DMS53 (cell line): ENCODE measurements at regions not wholly inside any gene's neighbourhood (a gene's known extent, or its start where the extent isn't known, plus 50 kb on each side); places are given as distances from the start of the nearest gene placed in this dataset.
A peak's percentile ranks its signal among the peaks of the same experiment; 100 is the strongest.
"Not testable (repeated sequence)": the region's sequence is repeated elsewhere in the genome, so short reads cannot be mapped to it uniquely, and the experiment has no call there.

ENCODE experiments used
- DNase-seq: peaks from one replicate; lab custom pipeline; 2025; lab: John Stamatoyannopoulos, UW

- no peak for DNase-seq
Observed at GRCh38 chr5:60077292-60077691, 183.8 kb upstream of the PDE4D start.

- DNase-seq = no peak
Observed at GRCh38 chr5:60076746-60077145, 183.2 kb upstream of the PDE4D start.

- no peak for DNase-seq
Observed at GRCh38 chr5:60066502-60066901, 173.0 kb upstream of the PDE4D start.

- DNase-seq = no peak
Observed at GRCh38 chr5:60060389-60060788, 166.9 kb upstream of the PDE4D start.

- DNase-seq = no peak
Observed at GRCh38 chr5:60056191-60056590, 162.7 kb upstream of the PDE4D start.

- DNase-seq = no peak
Observed at GRCh38 chr5:60055168-60055567, 161.6 kb upstream of the PDE4D start.

GRCh38 chr5:60041996-60042664, 148.6 kb upstream of the PDE4D start:
- DNase-seq = peak; percentile 82

- not testable (repeated sequence) for DNase-seq
Observed at GRCh38 chr5:60041508-60041907, 148.0 kb upstream of the PDE4D start.

GRCh38 chr5:60036192-60036938, 142.8 kb upstream of the PDE4D start:
- peak; percentile 94 for DNase-seq

GRCh38 chr5:60026161-60026560, 132.6 kb upstream of the PDE4D start:
- DNase-seq = peak; percentile 28

- no peak for DNase-seq
Observed at GRCh38 chr5:60024104-60024503, 130.6 kb upstream of the PDE4D start.

GRCh38 chr5:60023255-60023654, 129.7 kb upstream of the PDE4D start:
- DNase-seq = no peak

GRCh38 chr5:60020457-60020856, 126.9 kb upstream of the PDE4D start:
- DNase-seq = no peak

GRCh38 chr5:60018960-60019359, 125.4 kb upstream of the PDE4D start:
- not testable (repeated sequence) for DNase-seq

- no peak for DNase-seq
Observed at GRCh38 chr5:60018091-60018490, 124.6 kb upstream of the PDE4D start.

- no peak for DNase-seq
Observed at GRCh38 chr5:60014331-60014730, 120.8 kb upstream of the PDE4D start.

GRCh38 chr5:60010853-60011252, 117.3 kb upstream of the PDE4D start:
- DNase-seq = no peak

- peak; percentile 32 for DNase-seq
Observed at GRCh38 chr5:60010328-60010727, 116.8 kb upstream of the PDE4D start.

- DNase-seq = peak; percentile 2
Observed at GRCh38 chr5:60007729-60008128, 114.2 kb upstream of the PDE4D start.

GRCh38 chr5:59999056-59999455, 105.5 kb upstream of the PDE4D start:
- DNase-seq = no peak

- DNase-seq = peak; percentile 68
Observed at GRCh38 chr5:59992206-59992605, 98.7 kb upstream of the PDE4D start.

GRCh38 chr5:59988396-59988795, 94.9 kb upstream of the PDE4D start:
- no peak for DNase-seq

GRCh38 chr5:59976342-59976741, 82.8 kb upstream of the PDE4D start:
- DNase-seq = no peak

GRCh38 chr5:59972043-59972442, 78.5 kb upstream of the PDE4D start:
- no peak for DNase-seq
